ENCODE measurements at regions not wholly inside any gene's neighbourhood (a gene's known extent, or its start where the extent isn't known, plus 50 kb on each side); places are given as distances from the start of the nearest gene placed in this dataset.

DNA sequence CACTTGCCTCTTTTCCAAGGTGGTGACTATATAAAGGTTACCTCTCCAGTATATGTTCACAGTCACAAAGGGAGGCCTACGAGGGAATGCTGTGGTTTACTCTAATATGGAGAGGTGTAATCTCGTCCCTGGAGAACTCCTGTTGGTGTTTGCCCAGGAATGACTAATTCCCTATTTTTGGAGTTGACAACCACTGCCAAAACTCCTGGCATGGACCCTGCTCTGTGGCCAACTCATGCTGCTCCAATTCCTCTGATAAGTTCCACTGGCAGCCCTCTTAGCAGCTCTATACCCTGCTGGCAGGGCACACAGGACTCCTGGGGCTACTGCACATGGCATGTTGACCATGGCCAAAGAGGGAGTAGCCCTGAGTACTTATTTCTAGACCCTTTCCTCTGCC is 418.7 kb upstream of the ANO5 start:
- TF ChIP-seq, protein P1, sequence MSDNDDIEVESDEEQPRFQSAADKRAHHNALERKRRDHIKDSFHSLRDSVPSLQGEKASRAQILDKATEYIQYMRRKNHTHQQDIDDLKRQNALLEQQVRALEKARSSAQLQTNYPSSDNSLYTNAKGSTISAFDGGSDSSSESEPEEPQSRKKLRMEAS (IDR thresholded peaks at IDR 0.05; ENCODE audit: low read depth), result no peak
- TF ChIP-seq, protein P2, sequence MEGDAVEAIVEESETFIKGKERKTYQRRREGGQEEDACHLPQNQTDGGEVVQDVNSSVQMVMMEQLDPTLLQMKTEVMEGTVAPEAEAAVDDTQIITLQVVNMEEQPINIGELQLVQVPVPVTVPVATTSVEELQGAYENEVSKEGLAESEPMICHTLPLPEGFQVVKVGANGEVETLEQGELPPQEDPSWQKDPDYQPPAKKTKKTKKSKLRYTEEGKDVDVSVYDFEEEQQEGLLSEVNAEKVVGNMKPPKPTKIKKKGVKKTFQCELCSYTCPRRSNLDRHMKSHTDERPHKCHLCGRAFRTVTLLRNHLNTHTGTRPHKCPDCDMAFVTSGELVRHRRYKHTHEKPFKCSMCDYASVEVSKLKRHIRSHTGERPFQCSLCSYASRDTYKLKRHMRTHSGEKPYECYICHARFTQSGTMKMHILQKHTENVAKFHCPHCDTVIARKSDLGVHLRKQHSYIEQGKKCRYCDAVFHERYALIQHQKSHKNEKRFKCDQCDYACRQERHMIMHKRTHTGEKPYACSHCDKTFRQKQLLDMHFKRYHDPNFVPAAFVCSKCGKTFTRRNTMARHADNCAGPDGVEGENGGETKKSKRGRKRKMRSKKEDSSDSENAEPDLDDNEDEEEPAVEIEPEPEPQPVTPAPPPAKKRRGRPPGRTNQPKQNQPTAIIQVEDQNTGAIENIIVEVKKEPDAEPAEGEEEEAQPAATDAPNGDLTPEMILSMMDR (IDR thresholded peaks at IDR 0.05), result no peak
- TF ChIP-seq POLR2AphosphoS5 (IDR thresholded peaks at IDR 0.05; ENCODE audit: low read depth, low read length) (no peak), FOXM1 (IDR thresholded peaks at IDR 0.05; ENCODE audit: low read depth) (no peak), EZH2phosphoT487 (IDR thresholded peaks at IDR 0.05; ENCODE audit: borderline replicate concordance, low read depth) (no peak), SMC3 (IDR thresholded peaks at IDR 0.05; ENCODE audit: low read depth, low read length) (no peak), JUND (IDR thresholded peaks at IDR 0.05) (no peak)
- TF ChIP-seq, protein P3, sequence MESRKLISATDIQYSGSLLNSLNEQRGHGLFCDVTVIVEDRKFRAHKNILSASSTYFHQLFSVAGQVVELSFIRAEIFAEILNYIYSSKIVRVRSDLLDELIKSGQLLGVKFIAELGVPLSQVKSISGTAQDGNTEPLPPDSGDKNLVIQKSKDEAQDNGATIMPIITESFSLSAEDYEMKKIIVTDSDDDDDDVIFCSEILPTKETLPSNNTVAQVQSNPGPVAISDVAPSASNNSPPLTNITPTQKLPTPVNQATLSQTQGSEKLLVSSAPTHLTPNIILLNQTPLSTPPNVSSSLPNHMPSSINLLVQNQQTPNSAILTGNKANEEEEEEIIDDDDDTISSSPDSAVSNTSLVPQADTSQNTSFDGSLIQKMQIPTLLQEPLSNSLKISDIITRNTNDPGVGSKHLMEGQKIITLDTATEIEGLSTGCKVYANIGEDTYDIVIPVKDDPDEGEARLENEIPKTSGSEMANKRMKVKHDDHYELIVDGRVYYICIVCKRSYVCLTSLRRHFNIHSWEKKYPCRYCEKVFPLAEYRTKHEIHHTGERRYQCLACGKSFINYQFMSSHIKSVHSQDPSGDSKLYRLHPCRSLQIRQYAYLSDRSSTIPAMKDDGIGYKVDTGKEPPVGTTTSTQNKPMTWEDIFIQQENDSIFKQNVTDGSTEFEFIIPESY (IDR thresholded peaks at IDR 0.05; ENCODE audit: borderline replicate concordance, low read depth), result no peak
- TF ChIP-seq, protein P4, sequence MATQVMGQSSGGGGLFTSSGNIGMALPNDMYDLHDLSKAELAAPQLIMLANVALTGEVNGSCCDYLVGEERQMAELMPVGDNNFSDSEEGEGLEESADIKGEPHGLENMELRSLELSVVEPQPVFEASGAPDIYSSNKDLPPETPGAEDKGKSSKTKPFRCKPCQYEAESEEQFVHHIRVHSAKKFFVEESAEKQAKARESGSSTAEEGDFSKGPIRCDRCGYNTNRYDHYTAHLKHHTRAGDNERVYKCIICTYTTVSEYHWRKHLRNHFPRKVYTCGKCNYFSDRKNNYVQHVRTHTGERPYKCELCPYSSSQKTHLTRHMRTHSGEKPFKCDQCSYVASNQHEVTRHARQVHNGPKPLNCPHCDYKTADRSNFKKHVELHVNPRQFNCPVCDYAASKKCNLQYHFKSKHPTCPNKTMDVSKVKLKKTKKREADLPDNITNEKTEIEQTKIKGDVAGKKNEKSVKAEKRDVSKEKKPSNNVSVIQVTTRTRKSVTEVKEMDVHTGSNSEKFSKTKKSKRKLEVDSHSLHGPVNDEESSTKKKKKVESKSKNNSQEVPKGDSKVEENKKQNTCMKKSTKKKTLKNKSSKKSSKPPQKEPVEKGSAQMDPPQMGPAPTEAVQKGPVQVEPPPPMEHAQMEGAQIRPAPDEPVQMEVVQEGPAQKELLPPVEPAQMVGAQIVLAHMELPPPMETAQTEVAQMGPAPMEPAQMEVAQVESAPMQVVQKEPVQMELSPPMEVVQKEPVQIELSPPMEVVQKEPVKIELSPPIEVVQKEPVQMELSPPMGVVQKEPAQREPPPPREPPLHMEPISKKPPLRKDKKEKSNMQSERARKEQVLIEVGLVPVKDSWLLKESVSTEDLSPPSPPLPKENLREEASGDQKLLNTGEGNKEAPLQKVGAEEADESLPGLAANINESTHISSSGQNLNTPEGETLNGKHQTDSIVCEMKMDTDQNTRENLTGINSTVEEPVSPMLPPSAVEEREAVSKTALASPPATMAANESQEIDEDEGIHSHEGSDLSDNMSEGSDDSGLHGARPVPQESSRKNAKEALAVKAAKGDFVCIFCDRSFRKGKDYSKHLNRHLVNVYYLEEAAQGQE (IDR thresholded peaks at IDR 0.05; ENCODE audit: low read depth, low read length), result no peak
